Ramos (cell line): ENCODE measurements at regions not wholly inside any gene's neighbourhood (a gene's known extent, or its start where the extent isn't known, plus 50 kb on each side); places are given as distances from the start of the nearest gene placed in this dataset.
"Not testable (repeated sequence)": the region's sequence is repeated elsewhere in the genome, so short reads cannot be mapped to it uniquely, and the experiment has no call there.

Experiments
- in situ Hi-C: fragments of 300-500 bp; cut with MboI; formaldehyde crosslinking; loops from one replicate; pipeline ENCODE4 v1.14.3; 2022; ENCODE audit warnings: low sequenced_read_pairs; ENCODE audit not compliant: unreplicated experiment

DNA sequence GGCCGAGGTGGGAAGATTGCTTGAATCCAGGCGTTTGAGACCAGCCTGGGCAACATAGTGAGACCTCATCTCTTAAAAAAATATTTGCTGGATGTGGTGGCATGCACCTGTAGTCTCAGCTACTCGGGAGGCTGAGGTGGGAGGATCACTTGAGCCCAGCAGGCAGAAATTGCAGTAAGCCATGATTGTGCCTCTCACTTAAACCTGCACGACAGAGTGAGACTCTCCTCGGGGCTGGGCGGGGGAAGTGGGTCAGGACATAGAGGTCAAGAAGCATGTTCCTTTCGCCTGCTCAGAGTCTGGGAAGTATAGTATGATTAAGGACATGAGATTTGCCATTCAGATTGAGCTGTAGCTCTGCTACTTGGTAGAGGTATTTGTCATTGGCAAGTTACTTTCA lies 52.3 kb downstream of the SEPTIN7 start:
- in situ Hi-C loops, result not testable (repeated sequence)

DNA sequence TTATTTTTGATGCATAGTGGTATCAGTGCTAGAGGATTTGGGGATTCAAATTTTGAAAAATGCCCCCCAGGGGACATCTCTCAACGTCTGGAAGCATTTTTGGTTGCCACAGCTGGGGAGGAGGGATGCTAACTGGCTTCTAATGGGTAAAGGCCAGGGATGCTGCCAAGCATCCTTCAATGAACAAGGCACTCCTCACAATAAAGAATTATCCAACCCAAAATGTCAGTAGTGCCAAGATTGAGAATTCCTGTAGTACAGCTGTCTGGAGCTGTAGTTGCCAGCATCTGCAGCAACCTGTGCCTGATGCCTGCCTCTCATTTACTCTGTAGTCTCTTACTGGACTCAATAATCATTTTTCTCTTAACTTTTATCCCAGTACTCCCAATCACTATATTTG lies 53.5 kb downstream of the SEPTIN7 start:
- in situ Hi-C loops, result no loop called here

DNA sequence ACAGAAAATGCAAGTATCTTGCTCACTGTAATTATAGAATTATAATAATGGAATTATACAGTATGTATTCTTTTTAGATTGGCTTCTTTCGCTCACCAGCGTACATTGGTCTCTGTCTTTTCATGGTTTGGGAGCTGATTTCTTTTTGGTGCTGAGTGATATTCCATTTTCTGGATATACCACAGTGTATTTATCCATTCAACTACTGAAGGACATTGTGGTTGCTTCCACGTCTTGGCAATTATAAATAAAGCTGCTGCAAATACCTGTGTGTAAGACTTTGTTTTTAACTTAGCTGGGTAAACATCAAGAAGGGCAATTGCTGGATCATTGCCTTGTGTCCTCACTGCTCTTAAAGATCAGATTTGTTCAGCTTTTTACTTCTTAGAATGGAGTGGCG lies 55.3 kb downstream of the SEPTIN7 start:
- in situ Hi-C loops, result no loop called here

DNA sequence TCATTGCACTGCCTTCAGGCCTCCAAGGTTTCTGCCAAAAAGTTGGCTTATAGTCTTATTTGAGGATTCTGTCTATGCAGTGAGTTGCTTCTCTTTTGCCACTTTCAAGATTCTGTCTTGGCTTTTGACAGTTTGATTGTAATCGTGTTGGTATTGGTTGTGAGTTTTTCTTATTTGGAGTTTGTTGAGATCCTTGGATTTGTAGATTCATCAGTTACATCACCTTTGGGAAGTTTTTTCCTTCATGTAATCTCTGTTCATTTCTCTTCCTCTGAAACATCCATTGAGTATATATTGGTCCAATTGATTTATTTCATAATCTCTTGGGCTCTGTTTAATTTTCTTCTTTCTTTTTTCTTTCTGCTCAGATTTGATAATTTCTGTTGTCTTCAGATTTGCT lies 59.8 kb downstream of the SEPTIN7 start:
- in situ Hi-C loops, result no loop called here

DNA sequence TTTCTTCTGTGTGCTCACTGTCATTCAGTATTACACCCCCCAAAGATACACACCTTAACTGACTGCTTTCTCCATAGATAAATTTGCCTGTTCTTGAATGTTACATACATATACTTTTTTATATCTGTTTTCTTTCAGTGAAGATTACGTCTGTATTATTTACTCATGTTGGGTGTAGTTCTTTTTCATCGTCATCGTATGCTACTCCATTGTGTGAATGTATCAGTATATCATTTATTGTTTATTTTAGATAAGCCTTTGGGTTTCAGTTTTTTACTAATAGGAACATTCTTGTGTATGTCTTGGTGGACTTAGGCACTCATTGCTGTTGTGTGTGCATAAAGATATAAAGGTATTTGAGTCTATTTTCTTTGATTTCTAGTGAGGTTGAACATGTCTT lies 64.4 kb downstream of the SEPTIN7 start:
- in situ Hi-C loops, result no loop called here

DNA sequence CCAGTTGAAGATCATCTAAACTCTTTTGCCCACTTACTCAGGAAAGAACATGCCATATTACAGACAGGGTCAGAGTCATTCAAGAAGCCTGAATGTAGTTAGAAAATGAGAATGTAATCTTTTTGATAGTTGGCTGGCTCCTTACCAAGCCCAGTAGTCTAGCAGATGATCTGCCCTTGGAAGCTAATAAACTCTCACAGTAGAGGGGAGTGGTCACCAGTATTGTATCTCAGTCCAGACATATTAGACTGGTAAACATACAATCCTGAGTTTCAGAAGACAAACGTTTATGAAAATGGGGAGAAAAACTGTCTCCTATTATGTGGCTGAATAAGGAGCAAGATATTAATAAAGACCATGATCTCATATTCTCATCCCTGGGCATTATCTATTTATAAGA lies 65.3 kb downstream of the SEPTIN7 start:
- in situ Hi-C loops, result no loop called here

DNA sequence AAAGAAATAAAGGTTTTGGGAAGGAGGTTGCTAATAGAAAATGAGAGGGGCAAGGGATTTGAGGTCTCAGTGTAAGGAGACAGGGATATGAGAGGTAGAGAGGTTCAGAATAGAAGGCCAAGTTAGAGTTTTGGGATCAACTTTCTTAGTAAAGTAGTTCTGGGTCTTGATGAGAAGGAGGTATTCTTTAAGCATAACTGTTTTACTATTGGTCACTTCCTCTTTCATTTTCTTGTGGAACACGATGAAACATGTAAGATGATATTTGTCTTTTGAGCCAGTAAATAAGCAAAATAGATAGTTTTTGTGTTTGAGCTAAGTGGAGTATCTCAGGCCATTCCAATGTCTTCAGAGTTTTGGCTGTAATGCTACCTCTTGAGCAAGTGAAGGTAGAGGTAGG lies 68.3 kb downstream of the SEPTIN7 start:
- in situ Hi-C loops, result not testable (repeated sequence)

DNA sequence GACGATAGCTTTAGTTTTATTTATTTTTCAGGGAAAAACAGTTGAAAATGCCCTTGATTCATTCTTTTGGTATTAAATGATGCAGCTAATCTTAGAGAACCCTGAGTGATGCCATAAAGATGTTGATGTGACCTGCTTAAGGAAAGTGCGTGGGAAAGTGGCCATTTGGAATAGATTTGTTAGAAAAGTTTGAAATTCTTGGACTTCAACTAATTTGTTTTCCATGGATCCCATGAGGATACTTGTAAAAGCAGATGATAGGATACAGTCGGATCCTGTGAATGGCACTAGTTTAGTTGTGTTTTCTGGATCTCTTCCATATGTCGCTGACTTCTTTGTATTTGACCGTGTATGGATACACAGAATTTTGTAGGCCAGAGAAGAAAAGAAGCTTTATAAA lies 69.0 kb downstream of the SEPTIN7 start:
- in situ Hi-C loops, result no loop called here

DNA sequence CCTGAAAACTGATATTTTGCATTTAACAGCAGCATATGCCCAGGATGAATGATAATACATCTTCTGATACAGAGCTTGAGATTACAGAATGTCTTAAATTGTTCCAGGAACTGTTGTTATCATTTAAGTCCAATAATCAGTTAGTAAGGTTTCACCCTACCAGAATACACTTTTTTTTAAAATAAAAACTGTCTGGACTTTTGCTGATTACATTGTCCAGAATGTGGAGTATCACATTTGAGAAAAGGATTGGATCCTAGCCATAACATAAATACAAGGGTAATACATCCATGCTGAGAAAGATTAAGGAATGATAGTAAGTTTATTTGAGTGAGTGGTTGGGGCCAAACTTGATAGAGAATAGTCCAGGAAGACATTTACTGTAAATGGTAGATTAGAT lies 71.0 kb downstream of the SEPTIN7 start:
- in situ Hi-C loops, result no loop called here

DNA sequence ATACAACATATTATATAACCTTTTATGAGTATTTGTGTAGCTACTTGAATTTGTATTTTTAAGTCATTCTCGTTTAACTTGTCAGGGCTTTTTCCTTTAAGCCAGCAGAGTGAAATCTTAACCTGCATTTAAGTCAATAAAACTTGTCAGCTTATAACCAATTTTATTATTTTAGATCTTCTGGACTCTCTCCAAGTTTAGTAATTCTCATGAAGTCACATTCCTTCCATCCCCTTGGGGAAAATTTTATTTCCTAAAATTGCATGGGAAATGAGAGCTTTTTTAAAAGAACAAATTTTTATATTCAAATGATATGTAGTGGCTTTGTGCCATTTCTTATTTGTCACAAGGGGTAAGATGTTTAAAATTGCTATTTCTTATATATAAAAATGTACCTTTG lies 74.0 kb downstream of the SEPTIN7 start:
- in situ Hi-C loops, result no loop called here

DNA sequence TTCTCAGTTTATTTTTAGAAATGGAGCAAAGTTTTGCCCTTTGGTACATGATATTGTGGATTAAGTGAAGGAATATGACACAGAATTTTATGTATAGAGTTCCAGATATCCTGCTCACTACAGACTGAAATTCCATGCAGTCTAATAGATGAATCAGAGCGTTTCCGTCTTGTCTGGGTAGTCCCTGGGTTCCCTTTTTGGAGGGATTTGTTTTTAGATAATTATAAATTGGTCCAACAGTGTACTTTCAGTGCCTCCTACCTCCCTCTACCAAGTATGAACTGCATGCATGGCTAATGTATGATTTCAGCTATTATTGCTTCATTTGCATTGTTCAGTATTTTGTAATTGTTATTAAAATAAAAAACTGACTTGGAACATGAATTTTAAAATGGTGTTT lies 74.4 kb downstream of the SEPTIN7 start:
- in situ Hi-C loops, result no loop called here

DNA sequence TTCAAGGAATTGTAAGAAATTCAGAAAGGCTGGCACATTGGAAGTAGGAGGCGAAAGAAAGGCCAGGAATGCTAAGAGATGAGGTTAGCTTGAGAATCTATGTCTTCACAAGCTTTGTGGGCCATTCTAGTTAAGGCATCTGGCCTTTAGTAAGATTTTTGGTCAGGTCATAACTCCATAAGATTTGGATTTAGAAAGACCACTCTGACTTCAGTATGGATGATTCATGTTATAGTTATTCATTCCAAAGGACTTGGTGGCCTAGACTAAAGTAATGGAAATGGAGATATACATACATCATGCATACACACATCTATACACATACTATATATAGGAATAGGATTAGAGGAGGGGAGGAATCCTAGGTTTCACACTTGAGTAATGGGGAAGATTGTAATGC lies 77.5 kb downstream of the SEPTIN7 start:
- in situ Hi-C loops, result no loop called here

DNA sequence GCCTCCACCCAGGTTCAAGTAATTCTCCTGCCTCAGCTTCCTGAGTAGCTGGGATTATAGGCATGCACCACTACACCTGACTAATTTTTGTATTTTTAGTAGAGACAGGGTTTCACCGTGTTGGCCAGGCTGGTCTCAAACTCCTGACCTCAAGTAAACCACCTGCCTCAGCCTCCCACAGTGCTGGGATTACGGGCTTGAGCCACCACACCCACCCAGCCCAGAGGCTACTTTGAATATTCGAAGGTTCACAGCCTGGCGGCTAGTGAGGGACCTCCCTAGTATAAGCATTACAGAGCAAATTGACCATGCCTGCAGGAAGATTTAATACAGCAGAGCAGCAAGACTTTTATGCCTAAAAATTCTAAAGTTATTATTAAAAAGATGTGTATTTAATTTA lies 86.6 kb downstream of the SEPTIN7 start:
- in situ Hi-C loops, result not testable (repeated sequence)

DNA sequence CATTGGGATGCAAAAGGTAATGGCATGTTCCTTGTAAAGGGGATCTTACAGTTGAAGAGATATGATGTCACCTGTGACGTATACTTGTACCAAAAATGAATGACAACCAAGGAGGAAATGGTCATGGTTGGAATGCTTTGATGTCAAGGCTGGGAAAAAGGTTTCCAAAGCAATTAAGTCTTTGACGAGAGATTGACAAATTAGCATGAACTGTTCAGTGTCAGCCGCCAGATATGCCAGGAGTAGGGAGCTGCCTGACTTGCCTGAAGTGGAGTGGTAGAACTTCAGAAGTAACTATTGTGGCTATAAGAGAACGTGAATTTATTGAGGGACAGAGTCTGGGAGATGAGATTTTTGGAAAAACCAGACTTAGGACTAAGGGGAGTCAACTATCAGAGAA lies 88.1 kb downstream of the SEPTIN7 start:
- in situ Hi-C loops, result no loop called here

DNA sequence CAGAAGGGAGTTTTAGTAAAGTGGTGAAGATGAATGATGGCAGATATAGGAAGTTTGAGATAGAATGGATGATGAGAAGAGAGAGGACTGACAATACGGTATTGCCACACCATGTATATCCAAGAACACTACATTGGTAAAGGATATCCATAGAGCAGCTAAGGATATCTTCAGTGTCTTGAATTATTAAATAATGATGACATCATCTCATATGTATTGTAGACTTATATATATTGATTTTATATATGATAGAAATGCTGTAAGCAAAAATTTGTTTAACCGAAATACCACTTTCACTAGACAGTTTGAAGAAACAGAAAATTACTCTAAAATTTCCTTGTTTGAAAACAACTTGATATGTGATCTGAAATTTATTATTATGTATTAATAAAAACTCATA lies 89.0 kb downstream of the SEPTIN7 start:
- in situ Hi-C loops, result no loop called here

DNA sequence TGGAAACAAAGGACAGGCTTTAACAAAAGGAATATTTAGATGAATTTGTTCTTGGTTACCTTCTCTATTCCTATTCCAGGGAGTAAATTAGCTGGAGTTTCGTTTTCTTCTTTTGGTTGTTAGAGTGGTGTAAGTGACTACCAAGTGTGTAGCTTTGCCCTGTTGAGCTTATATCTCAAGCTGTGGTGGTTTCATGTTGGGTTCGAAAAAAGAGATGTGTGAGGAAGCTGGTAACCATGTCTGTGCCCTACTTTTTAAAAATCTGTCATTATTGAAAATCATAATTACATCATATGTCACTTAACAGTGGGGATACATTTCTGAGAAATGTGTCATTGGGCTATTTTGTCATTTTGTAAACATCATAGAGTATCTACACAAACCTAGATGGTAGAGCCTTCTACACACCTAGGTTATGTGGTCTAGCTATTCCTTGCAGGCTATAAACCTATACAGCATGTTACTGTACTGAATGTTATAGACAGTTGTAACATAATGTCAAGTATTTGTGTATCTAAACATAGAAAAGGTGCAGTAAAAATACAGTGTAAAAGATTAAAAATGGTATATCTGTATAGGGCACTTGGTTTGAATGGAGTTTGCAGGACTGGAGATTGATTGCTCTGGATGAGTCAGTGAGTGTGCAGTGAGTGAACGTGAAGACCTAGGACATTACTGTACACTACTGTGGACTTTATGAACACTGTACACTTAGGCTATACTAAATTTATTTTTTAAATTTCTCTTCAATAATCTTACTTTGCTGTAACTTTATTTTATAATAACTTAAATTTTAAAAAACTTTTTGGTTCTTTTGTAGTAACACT lies 90.4 kb downstream of the SEPTIN7 start:
- in situ Hi-C loops, result no loop called here

DNA sequence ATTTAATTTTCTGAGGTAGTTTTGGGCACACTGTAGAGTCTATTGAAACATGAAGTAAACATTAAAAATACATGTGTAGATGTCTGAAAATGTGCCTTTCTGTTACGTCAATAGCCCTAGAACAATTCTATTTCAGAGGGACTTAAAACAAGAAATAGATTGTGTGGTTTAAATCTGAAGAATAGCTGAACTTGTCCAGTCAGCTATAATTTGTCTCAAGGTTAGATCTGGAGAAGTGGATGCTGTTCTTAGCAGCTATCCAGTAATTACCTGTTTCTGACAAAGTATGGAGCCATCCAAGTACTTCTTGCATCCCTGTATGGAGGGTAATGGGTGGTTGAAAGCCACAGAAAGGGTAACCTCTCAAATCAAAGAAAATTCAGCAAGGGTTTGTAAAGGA lies 92.8 kb downstream of the SEPTIN7 start:
- in situ Hi-C loops, result no loop called here

DNA sequence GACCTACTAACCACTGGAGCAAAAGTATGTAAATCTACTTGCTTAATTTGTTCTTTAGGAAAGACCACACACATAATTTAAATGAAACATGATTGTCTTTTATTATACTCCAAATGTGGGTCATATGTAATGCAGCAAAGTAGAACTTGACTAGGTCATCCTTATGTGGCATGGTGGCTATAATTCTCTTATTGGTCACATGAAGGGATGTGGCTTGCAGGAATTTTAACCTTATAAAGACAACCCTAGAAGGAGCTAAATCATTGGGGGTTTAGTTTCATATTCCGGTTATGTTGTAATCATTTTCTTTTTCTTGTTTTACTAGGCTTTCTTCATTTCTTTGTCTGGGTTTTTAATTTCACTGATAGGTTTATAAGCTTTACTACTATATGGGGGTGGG lies 93.9 kb downstream of the SEPTIN7 start:
- in situ Hi-C loops, result no loop called here

DNA sequence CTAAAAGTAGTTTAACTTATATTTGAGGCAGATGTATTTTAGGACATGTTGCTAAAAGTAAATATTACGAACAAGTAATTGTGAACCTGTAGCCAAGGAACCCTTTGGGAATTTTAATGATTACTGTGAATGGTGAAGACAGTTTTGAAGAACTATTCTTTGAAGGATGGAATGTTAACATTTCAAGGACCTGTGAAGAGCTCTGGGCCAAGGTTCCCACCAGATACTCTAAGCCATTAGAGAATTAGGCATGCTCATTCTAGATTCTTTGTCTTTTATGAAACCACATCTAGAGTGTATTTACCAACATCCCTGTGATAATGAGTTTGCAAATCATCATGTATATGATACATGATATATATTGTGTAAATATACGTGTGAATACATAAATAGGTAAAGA lies 99.8 kb downstream of the SEPTIN7 start:
- in situ Hi-C loops, result loop anchor here (25.0 kb wide), 1 partner anchor 463 kb away; no protein-coding TSS in a partner anchor

DNA sequence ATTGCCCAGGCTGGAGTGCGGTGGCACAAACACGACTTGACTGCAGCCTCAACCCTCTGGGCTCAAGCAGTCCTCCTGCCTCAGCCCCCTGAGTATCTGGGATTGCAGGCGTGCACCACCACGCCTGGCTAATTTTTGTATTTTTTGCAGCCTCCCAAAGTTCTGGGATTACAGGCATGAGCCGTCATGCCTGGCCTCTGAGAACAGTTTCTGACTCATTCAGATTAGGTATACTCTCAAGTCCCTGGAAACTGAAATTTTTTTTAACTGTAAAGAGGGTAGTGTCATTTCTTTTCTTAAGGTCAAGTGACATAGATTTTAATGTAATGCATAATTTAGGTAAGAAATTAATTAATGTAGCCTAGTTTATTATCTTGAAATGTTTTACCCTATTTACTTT lies 104.7 kb downstream of the SEPTIN7 start:
- in situ Hi-C loops, result loop anchor here (5.0 to 25.0 kb wide), 2 partner anchors 198 to 468 kb away; no protein-coding TSS in a partner anchor

DNA sequence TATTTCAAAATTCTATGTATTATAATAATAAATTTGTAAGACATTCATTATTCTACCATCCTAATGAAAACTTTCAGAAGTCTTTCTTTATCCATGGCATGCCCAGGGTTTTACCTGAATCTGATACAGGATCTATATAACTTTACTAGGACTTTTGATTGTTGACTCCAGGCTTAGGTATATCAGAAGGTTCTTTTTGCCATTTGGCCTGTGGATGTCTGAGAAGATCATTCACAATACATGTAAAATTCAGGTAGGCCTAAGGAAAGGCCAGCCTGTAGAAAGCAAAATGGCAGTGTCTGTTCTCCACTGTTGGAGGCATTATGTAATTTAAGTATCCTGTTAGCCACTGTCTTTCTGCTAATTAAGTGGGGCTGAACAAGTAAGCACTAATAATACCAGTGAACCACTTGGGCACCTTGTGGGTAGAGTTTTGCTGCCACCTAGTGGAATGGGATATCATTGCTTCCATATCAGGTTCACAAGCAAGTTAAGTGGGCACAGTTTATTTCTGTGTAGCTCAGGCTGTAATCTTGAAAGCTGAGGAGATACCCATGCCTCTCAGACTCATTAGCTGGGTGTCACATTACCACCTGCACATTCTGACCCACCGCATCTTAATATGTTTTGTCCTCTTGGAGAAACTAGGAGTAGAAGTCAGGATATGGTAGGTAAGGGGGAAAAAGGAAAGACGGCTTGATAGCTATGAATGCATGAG lies 105.5 kb downstream of the SEPTIN7 start:
- in situ Hi-C loops, result loop anchor here (5.0 to 25.0 kb wide), 2 partner anchors 199 to 469 kb away; no protein-coding TSS in a partner anchor
